HG02571 (cell line): ENCODE measurements at regions not wholly inside any gene's neighbourhood (a gene's known extent, or its start where the extent isn't known, plus 50 kb on each side); places are given as distances from the start of the nearest gene placed in this dataset.

Source experiments
- ATAC-seq: cut with Tn5 transposase; IDR thresholded peaks from one replicate; pipeline ENCODE4 v1.9.1; 2021; ENCODE audit warnings: mild to moderate bottlenecking, moderate library complexity; ENCODE audit not compliant: unreplicated experiment

GRCh38 chr17:77481476-77482374 is 341.0 kb downstream of the SEC14L1 start:
- no peak for ATAC-seq

DNA sequence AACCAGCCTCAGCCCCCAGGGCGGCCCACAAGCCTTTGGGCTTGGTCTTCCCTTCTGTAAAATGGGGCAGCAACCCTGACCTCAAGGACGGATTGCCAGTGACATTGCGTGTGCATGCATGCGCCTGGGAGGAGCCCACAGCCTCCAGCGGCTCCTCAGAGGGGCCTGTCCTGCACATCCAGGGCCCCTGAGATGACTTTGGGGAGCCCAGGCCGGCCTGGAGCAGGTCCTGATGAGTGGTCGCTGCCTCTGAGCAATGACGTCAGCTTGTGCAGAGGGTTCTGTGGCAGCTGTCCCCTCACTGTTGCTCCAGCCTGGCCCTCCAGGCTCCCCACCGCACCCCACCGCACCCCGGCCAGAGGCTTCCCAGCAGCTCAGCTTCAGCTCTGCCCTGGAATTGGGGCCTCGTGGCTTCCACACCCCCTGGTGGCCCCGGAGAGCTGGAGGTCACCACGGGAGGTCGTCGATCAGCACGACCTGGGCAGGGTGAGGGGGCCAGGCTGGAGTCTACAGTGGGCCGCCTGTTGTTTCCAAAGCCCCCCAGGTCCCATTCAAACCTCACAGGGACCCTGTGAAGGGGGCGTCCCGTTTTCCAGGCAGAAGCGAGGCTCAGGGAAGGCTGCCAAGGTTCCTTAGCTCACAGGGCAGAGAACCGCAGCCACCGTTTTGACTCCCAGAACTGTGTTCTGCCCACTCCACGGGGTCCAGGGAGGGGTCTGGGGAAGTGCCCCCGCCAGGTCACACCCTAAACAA is 341.8 kb downstream of the SEC14L1 start:
- no peak for ATAC-seq

DNA sequence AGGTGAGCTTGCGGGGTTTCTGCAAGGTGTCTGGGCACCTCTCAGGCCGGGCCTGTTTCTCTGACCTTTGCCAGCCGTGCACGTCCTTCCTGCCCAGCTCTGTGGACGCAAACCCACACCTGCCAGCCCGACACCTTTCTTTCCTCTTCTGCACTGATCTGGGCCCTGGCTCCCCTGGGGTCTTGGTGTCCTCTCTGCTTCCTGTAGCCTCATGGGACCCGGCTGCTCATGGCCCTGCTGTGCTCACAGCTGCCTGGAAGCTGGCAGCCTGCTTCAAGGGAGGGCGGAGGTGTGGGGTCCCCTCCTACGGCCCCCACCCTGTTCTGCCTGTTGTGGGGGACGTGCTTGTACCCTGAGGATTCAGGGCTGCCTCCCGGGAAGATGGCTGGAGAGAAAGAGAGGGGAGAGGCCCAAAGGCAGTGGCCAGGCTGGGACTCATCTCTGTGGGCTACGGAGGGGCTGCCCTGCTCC is 342.4 kb downstream of the SEC14L1 start:
- ATAC-seq, result no peak

DNA sequence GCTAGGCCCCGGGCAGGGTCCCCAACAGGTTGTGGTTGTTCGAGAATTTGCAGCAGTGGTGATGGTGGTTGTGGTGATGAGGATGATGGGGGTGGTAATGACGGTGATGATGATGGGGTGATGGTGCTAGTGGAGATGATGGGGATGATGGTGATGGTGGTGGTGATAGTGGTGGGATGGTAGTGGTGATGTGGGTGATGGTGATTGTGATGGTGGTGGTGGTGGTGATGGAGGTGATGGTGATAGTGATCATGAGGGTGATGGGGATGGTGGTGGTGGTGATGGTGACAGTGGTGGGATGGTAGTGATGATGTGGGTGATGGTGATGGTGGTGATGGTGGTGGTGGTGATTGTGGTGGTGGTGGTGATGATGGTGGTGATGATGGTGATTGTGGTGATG is 343.3 kb downstream of the SEC14L1 start:
- ATAC-seq, result no peak

- ATAC-seq, result no peak
These were observed 344.5 kb downstream of the SEC14L1 start for GRCh38 chr17:77485089-77485833.

GRCh38 chr17:77487211-77487629 is 346.5 kb downstream of the SEC14L1 start:
- ATAC-seq, result no peak

GRCh38 chr17:77487677-77488530 is 347.1 kb downstream of the SEC14L1 start:
- ATAC-seq, result no peak

GRCh38 chr17:77488531-77489238 is 347.9 kb downstream of the SEC14L1 start:
- ATAC-seq, result no peak

GRCh38 chr17:77489239-77489892 is 348.6 kb downstream of the SEC14L1 start:
- ATAC-seq, result no peak

- no peak for ATAC-seq
These were observed 349.1 kb downstream of the SEC14L1 start for GRCh38 chr17:77489893-77490255.

DNA sequence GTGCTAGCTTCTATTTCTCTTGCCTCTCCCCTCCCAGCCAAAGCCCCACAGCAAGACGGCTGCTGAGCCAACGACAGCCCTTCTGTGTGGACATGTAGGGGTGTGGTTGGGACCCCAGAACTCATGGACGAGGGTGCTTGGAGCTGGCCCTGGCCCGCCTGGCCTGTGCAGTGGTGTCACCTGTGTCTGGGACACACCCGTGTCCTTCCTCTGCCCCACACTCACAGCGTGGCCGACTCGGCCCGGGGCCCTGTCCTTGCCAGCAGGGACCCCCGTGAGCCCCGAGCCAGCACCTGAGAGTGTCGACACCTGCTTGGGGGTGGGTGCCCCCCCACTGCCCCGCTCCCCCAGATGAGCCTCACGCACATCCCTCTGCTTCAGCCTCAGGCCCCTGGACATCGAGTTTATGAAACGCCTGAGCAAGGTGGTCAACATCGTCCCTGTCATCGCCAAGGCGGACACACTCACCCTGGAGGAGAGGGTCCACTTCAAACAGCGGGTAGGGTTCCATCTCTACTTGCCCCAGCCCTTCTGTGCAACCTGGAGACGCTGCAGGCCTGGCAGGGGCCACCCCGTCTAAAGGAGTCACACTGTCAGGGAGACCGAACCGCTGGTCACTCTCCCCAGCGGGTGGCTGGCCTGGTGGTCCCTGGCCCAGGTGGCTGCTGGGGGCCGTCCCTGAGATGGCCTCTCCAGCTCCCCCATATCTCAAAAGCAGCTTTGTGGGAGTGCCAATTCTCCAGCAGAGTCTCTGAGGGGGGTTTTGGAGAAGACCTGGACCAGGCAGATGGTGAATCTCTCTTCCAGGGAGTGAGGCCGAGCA is 349.8 kb downstream of the SEC14L1 start:
- ATAC-seq, result no peak

- ATAC-seq, result no peak
These were observed 351.2 kb downstream of the SEC14L1 start for GRCh38 chr17:77491921-77492445.

DNA sequence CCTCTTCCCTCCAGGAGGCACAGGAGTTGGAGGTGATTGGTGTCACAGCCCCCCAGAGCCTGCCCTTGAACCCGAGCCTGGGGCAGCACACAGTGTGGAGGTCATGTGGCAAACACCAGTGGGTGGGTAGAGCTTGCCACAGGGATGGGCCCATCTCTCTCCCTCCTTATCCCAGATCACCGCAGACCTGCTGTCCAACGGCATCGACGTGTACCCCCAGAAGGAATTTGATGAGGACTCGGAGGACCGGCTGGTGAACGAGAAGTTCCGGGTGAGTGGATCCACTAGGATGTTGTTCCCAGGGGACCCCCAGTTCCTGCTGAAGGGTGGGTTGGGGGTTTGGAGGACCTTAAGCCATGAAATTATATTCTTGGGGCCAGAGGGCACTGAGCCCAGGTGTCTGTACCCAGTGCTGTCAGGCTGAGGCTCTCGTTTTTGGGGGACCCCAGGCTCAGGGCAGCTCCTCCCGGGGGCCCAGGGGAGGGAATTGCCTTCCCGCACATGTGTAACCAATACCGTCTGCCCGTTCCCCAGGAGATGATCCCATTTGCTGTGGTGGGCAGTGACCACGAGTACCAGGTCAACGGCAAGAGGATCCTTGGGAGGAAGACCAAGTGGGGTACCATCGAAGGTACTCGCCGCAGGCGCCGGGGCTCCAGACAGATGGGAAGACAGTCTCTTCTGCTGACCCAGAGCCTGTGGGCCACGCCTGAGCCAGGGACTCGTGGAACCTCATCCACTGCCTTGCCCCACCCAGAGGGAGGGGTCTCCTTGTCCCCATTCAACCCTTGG is 351.9 kb downstream of the SEC14L1 start:
- ATAC-seq, result no peak

DNA sequence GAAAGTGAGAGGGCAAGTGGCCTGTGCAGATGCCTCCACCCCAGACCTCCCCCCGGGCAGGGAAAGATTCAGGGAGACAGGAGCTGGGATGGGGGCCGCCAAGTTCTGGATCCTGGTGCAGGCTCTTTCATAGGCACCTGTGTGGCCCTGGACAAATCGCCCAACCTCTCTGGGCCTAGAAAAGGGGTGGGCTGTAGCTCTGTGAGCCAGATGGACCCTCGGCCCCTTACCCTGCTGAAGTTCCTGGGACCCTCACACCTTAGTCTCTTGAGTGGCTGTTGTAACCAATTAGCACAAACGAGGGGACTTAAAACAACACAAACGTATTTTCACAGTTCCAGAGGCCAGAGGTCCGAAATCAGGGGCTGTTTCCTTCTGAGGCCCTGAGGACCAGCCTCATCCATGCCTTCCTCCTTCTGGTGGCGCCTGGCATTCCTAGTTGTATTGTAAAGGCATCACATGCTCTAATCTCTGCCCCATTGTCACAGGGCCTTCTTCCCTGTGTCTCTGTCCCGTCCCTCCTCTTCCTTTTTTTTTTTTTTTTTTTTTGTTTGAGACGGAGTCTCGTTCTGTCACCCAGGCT is 352.6 kb downstream of the SEC14L1 start:
- no peak for ATAC-seq

DNA sequence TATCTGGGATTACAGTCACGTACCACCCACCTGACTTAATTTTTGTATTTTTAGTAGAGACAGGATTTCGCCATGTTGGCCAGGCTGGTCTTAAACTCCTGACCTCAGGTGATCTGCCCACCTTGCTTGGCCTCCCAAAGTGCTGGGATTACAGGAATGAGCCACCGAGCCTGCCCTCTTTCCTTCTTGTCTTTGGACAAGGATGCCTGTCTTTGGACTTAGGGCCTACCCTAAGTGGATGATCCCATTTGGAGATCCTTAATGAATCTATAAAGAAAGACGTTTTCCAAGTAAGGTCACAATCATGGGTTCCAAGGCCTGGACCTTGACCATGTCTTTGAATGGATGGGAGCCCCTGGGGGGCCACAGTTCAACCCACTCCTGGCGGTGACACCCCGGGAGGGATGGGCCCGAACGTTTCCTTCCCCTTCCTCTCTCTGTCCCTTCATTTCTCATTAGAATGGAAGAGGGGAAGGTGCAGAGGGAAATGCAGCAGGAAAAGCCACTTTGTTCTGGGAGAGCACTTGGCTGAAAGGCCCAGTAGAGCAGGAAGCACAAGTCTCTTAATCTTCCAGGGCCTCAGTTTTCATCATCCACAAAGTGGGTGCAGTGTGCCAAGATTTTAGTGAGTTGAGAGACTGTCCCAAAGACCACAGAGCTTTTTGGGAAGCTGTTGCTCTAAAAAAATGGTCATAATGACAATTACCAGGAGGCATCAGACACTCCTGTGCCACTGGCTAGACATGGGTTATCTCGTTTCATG is 353.3 kb downstream of the SEC14L1 start:
- no peak for ATAC-seq
